Hematopoietic multipotent progenitor cell (in vitro differentiated cells): ENCODE measurements at regions not wholly inside any gene's neighbourhood (a gene's known extent, or its start where the extent isn't known, plus 50 kb on each side); places are given as distances from the start of the nearest gene placed in this dataset.

Experiments
- DNase-seq, 3 donors: peaks; one replicate each; pipeline ENCODE4 v3.0.0-alpha.2; 2011 to 2015; ENCODE audit warnings: low read depth in 2 of 3, low spot score in 2 of 3

GRCh38 chr14:43207189-43207588, 1299.9 kb downstream of the FSCB start:
- DNase-seq: no peak

- DNase-seq: no peak
These were observed 1302.3 kb downstream of the FSCB start for GRCh38 chr14:43204816-43205215.

- DNase-seq: no peak
These were observed 1306.6 kb downstream of the FSCB start for GRCh38 chr14:43200519-43200918.

- DNase-seq: no peak
These were observed 1308.6 kb downstream of the FSCB start for GRCh38 chr14:43198465-43198864.

DNA sequence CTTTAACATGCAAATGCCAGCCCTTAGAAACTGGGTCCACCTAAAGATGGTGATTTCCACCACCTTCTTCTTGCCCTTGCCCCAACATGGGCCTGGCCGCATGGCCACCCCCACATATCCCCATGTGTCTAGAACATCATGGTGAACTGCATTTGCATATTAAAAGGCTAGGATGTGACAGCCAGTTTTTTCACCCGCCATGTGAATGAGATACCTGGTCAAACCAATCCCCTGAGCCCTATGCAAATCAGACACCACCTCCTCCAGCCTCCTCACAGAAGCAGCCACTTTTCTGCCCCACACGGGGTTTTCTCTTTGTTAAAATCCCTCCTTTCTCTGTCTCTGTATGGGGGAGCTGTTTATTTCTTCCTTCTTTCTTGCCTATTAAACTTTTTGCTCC, 1322.5 kb downstream of the FSCB start:
- DNase-seq: no peak

GRCh38 chr14:43183916-43184315, 1323.2 kb downstream of the FSCB start:
- no peak for DNase-seq

DNA sequence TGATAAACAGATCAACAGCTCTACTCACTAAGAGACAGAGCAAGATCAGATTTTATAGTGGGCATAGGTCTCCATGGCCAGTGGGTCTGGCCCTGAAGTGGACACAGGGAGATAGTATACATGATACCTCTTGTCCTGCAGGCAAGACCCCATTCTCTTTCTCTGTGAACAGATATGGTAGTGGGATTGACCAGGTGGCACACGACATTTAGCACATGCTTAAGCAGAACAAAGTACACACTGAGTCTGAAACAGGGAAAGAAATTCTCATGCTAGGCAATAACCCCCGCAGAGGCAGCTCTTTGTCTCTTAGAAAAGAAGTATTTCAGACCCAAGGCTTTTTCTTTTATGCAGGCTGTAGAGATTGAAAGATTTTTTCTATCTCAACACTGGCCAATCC, 1331.2 kb downstream of the FSCB start:
- no peak for DNase-seq

DNA sequence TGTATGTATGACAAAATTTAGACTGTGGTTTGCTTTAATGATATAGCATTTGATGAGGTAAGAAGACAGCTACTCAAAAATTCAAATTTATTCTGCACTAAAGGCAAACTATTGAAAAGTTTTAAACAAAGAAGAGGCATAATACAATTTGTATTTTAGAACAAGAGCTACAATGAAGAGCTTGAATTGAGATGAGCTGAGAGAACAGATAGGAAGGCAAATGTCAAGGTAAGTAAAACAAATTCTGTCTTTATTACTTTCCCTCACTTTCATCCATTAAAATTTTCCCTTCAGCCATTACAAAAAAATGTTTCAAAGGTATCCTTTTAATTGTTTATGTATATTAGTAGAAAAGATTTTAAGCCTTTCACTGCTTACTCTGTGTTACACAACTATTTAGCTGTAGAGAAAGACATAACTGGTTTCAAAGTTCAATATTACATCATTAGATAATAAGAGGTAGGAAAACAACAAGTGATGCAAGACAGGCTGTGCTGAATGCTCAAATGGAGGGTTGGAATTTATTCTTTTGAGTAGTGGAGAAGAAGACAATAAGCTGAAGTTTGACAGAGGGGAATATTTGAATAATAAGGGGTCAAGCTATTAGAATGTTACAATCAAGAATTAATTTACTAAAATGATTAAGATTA, 1334.1 kb downstream of the FSCB start:
- DNase-seq: no peak

- no peak for DNase-seq
These were observed 1337.4 kb downstream of the FSCB start for GRCh38 chr14:43169722-43170121.

DNA sequence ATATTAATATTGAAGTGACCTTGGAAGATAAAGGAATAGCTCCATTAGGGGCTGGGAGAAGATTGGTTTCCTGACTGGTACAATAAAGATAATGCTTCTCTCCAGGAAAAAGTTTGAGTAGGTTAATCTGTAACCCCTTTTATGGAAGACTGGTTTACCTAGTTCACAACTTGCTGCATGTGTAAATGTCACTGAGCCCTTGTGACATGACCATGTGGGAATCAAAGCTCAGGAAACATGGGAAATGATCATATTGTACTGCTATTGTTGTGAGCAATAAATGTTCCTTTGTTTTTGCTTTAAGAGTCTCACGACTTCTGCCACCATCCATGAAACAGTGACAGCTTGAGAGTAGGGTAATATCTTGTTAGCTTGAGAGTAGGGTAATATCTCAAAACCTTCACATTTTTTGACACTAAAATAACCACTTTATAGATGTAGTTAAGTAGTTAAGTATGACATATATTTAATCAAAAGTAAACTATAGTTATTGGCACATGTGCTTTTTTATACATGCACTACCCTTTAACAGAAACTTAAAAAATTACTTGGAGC, 1338.6 kb downstream of the FSCB start:
- DNase-seq: no peak

GRCh38 chr14:43166163-43166562, 1340.9 kb downstream of the FSCB start:
- DNase-seq: no peak

- no peak for DNase-seq
These were observed 1341.4 kb downstream of the FSCB start for GRCh38 chr14:43165651-43166050.

- DNase-seq: no peak
These were observed 1345.6 kb downstream of the FSCB start for GRCh38 chr14:43161477-43161876.

- DNase-seq: no peak
These were observed 1349.4 kb downstream of the FSCB start for GRCh38 chr14:43157661-43158060.

- DNase-seq: no peak
These were observed 1351.2 kb downstream of the FSCB start for GRCh38 chr14:43155924-43156323.

DNA sequence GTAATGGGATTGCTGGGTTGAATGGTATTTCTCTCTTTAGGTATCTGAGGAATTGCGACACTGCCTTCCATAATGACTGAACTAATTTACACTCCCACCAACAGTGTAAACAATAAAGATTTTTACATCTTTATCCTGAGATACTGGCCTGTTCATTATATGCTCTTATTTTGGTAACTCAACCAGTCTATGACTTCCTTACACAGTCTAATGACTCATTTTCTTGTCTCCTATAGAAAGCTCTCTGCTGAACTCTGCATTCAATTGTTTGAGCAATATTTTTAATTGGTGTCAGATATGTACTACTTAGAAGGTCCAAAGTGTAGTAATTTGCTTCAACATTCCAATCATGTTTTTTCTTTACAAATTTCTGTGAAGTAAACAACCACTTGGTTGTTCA, 1351.8 kb downstream of the FSCB start:
- DNase-seq: no peak

- no peak for DNase-seq
These were observed 1359.6 kb downstream of the FSCB start for GRCh38 chr14:43147485-43147884.

GRCh38 chr14:43145361-43145760, 1361.7 kb downstream of the FSCB start:
- DNase-seq: no peak

GRCh38 chr14:43143106-43143505, 1364.0 kb downstream of the FSCB start:
- no peak for DNase-seq

GRCh38 chr14:43141636-43142191, 1365.4 kb downstream of the FSCB start:
- no peak for DNase-seq

GRCh38 chr14:43140453-43140852, 1366.6 kb downstream of the FSCB start:
- no peak for DNase-seq

DNA sequence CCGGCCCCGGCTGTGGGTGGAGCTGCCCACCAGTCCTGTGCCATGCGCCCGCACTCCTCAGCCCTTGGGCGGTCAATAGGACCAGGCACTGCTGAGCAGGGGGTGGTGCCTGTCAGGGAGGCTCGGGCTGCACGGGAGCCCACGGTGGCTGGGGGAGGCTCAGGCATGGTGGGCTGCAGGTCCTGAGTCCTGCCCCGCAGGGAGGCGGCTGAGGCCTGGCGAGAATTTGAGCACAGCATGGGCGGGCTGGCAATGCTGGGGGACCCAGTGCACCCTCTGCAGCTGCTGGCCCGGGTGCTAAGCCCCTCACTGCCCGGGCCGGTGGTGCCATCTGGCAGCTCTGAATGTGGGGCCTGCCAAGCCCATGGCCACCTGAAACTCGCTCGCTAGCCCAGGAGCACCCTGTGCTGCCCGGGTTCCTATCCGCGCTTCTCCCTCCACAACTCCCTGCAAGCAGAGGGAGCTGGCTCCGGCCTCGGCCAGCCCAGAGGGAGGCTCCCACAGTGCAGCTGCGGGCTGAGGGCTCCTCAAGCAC, 1371.1 kb downstream of the FSCB start:
- no peak for DNase-seq
